Neural progenitor cell (in vitro differentiated cells): ENCODE measurements at regions not wholly inside any gene's neighbourhood (a gene's known extent, or its start where the extent isn't known, plus 50 kb on each side); places are given as distances from the start of the nearest gene placed in this dataset.

Experiments
- EZH2 ChIP-seq: fragments of 200-600 bp; sonication (generic); IDR thresholded peaks from 2 replicates; pipeline ENCODE4 v1.6.1; 2017; ENCODE audit warnings: antibody characterized with exemption, mild to moderate bottlenecking, moderate library complexity
- TF ChIP-seq, protein P1 (sequence below): fragments of 200-600 bp; sonication (generic); IDR thresholded peaks from 2 replicates; pipeline ENCODE4 v1.5.1; 2017; ENCODE audit warnings: antibody characterized with exemption, mild to moderate bottlenecking

DNA sequence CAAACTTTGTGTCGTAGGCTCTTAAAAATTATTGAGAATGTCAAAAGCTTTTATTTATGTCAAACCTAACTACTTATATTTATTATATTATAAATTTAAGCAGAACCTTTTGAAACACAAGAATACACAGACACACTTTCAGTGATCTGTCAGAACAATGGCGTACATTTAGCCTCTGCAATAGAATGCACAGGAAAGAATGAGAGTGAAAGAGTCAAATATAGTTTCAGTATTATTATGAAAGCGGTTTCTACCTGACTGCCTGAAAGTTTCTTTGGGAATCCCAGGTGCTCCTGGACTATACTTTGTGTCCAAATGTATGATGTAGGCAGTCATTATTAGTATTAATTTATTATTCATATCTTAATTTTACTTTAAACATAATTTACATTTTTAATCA lies 872.0 kb upstream of the AGA start:
- TF ChIP-seq EZH2 = no peak
- TF ChIP-seq, protein P1, sequence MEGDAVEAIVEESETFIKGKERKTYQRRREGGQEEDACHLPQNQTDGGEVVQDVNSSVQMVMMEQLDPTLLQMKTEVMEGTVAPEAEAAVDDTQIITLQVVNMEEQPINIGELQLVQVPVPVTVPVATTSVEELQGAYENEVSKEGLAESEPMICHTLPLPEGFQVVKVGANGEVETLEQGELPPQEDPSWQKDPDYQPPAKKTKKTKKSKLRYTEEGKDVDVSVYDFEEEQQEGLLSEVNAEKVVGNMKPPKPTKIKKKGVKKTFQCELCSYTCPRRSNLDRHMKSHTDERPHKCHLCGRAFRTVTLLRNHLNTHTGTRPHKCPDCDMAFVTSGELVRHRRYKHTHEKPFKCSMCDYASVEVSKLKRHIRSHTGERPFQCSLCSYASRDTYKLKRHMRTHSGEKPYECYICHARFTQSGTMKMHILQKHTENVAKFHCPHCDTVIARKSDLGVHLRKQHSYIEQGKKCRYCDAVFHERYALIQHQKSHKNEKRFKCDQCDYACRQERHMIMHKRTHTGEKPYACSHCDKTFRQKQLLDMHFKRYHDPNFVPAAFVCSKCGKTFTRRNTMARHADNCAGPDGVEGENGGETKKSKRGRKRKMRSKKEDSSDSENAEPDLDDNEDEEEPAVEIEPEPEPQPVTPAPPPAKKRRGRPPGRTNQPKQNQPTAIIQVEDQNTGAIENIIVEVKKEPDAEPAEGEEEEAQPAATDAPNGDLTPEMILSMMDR = no peak
